Loucy (cell line): ENCODE measurements at regions not wholly inside any gene's neighbourhood (a gene's known extent, or its start where the extent isn't known, plus 50 kb on each side); places are given as distances from the start of the nearest gene placed in this dataset.

Source experiments
- H2AFZ ChIP-seq: fragments of 200-600 bp; sonication (generic); 2 replicates; pipeline ENCODE4 v1.6.0; 2016; ENCODE audit warnings: antibody characterized with exemption, mild to moderate bottlenecking, low read length, moderate library complexity
- H3F3A ChIP-seq: fragments of 200-600 bp; 2 replicates; pipeline ENCODE4 v1.6.0; 2016; ENCODE audit warnings: antibody characterized with exemption, low read depth, mild to moderate bottlenecking
- H3K27me3 ChIP-seq: fragments of 200-600 bp; sonication (generic); 2 replicates; pipeline ENCODE4 v1.6.1; 2014; ENCODE audit warnings: low read length, mild to moderate bottlenecking; ENCODE audit not compliant: insufficient read depth, poor library complexity, severe bottlenecking
- H3K36me3 ChIP-seq: fragments of 200-600 bp; sonication (generic); 2 replicates; pipeline ENCODE4 v1.6.1; 2016; ENCODE audit warnings: low read length; ENCODE audit not compliant: insufficient read depth
- H3K4me1 ChIP-seq: fragments of 200-600 bp; sonication (generic); 2 replicates; pipeline ENCODE4 v1.5.1; 2014; ENCODE audit warnings: low read length, mild to moderate bottlenecking; ENCODE audit not compliant: insufficient read depth, poor library complexity, severe bottlenecking
- H3K4me2 ChIP-seq: fragments of 200-600 bp; sonication (generic); 2 replicates; pipeline ENCODE4 v1.6.0; 2014; ENCODE audit warnings: antibody characterized with exemption, low read length, low read depth, mild to moderate bottlenecking; ENCODE audit not compliant: poor library complexity, severe bottlenecking
- H3K4me3 ChIP-seq: fragments of 200-600 bp; sonication (generic); 2 replicates; pipeline ENCODE4 v1.5.1; 2014; ENCODE audit warnings: low read length, mild to moderate bottlenecking, mixed read lengths; ENCODE audit not compliant: poor library complexity, severe bottlenecking
- H3K79me2 ChIP-seq: fragments of 200-600 bp; sonication (generic); 2 replicates; pipeline ENCODE4 v1.6.1; 2014; ENCODE audit warnings: low read length; ENCODE audit not compliant: insufficient read depth
- H3K9ac ChIP-seq: fragments of 200-600 bp; sonication (generic); 2 replicates; pipeline ENCODE4 v1.6.0; 2014; ENCODE audit warnings: mild to moderate bottlenecking, low read depth, low read length, moderate library complexity; ENCODE audit not compliant: poor library complexity, severe bottlenecking
- H3K9me2 ChIP-seq: fragments of 200-600 bp; sonication (generic); replicated peaks from 2 replicates; pipeline ENCODE4 v1.6.1; 2016; ENCODE audit warnings: low read depth, low read length, mixed read lengths
- H3K9me3 ChIP-seq: fragments of 200-600 bp; sonication (generic); 2 replicates; pipeline ENCODE4 v1.6.1; 2014; ENCODE audit warnings: mild to moderate bottlenecking, antibody characterized with exemption, low read length, low read depth; ENCODE audit not compliant: insufficient read depth
- H4K20me1 ChIP-seq: fragments of 200-600 bp; sonication (generic); 2 replicates; pipeline ENCODE4 v1.6.0; 2014; ENCODE audit warnings: antibody characterized with exemption, low read length, mild to moderate bottlenecking; ENCODE audit not compliant: insufficient read depth, poor library complexity, severe bottlenecking
- CTCF ChIP-seq: fragments of 200-600 bp; sonication (generic); conservative IDR thresholded peaks from 2 replicates; pipeline ENCODE4 v1.5.1; 2014; ENCODE audit warnings: mild to moderate bottlenecking, antibody characterized with exemption, low read length
- EZH2phosphoT487 ChIP-seq: fragments of 200-600 bp; IDR thresholded peaks from 2 replicates; pipeline ENCODE4 v1.6.1; 2018; ENCODE audit warnings: antibody characterized with exemption, mild to moderate bottlenecking, moderate library complexity, borderline replicate concordance

- Histone ChIP-seq H3F3A (no peaks in the 10 kb centered on the region), H3K9me2 (no peaks in the 10 kb centered on the region), H3K79me2 (no peaks in the 10 kb centered on the region), H3K36me3 (no peaks in the 10 kb centered on the region), H2AFZ (no peak overlapping the region), H3K4me1 (no peaks in the 10 kb centered on the region), H4K20me1 (no peaks in the 10 kb centered on the region), H3K9ac (no peak overlapping the region), H3K9me3 (no peaks in the 10 kb centered on the region), H3K4me2 (no peak overlapping the region), H3K4me3 (no peak overlapping the region), H3K27me3 (no peaks in the 10 kb centered on the region)
- TF ChIP-seq CTCF (no peak), EZH2phosphoT487 (no peak)
Measured at GRCh38 chr21:20618878-20619277, 379.3 kb upstream of the NCAM2 start.

- no peaks in the 10 kb centered on the region for H3K79me2 ChIP-seq
- no peak overlapping the region for H2AFZ ChIP-seq
- H3F3A ChIP-seq, result no peaks in the 10 kb centered on the region
- H3K36me3 ChIP-seq, result no peaks in the 10 kb centered on the region
- H3K9ac ChIP-seq, result no peak overlapping the region
- no peaks in the 10 kb centered on the region for H3K4me1 ChIP-seq
- H3K9me3 ChIP-seq, result no peaks in the 10 kb centered on the region
- no peaks in the 10 kb centered on the region for H3K9me2 ChIP-seq
- TF ChIP-seq EZH2phosphoT487 (no peak), CTCF (no peak)
- H3K27me3 ChIP-seq, result no peaks in the 10 kb centered on the region
- H3K4me3 ChIP-seq, result no peak overlapping the region
- H3K4me2 ChIP-seq, result no peak overlapping the region
- no peaks in the 10 kb centered on the region for H4K20me1 ChIP-seq
Measured at GRCh38 chr21:20627594-20627993, 370.6 kb upstream of the NCAM2 start.

GRCh38 chr21:20631633-20632032, 366.6 kb upstream of the NCAM2 start:
- no peaks in the 10 kb centered on the region for H4K20me1 ChIP-seq
- H3K27me3 ChIP-seq, result no peaks in the 10 kb centered on the region
- H2AFZ ChIP-seq, result no peak overlapping the region
- H3K9me3 ChIP-seq, result no peaks in the 10 kb centered on the region
- no peak overlapping the region for H3K9ac ChIP-seq
- no peaks in the 10 kb centered on the region for H3K4me1 ChIP-seq
- H3K36me3 ChIP-seq, result no peaks in the 10 kb centered on the region
- no peak overlapping the region for H3K4me2 ChIP-seq
- TF ChIP-seq EZH2phosphoT487 (no peak), CTCF (no peak)
- no peaks in the 10 kb centered on the region for H3F3A ChIP-seq
- H3K4me3 ChIP-seq, result no peak overlapping the region
- H3K9me2 ChIP-seq, result no peaks in the 10 kb centered on the region
- no peaks in the 10 kb centered on the region for H3K79me2 ChIP-seq
